ENCODE measurements at regions not wholly inside any gene's neighbourhood (a gene's known extent, or its start where the extent isn't known, plus 50 kb on each side); places are given as distances from the start of the nearest gene placed in this dataset.

DNA sequence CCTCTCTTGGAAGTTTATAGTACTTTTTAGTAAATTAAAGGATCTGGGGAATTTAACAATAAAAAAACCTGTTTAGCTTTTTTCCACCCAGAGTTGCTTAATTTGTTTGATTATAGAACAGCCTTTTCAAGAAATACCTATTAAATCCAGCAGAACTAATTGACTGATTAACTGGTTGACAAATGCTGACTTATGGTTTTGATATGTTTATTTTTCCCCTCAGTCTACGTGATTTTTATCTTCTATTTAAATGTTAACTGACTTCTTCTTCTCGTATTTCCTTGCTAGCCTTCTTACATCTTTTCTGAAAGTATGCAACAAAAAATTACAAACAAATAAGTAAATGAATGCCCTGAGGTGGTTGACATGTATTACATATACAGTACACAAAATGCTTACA lies 302.9 kb upstream of the SPAG17 start:
- TF ChIP-seq, protein P1, sequence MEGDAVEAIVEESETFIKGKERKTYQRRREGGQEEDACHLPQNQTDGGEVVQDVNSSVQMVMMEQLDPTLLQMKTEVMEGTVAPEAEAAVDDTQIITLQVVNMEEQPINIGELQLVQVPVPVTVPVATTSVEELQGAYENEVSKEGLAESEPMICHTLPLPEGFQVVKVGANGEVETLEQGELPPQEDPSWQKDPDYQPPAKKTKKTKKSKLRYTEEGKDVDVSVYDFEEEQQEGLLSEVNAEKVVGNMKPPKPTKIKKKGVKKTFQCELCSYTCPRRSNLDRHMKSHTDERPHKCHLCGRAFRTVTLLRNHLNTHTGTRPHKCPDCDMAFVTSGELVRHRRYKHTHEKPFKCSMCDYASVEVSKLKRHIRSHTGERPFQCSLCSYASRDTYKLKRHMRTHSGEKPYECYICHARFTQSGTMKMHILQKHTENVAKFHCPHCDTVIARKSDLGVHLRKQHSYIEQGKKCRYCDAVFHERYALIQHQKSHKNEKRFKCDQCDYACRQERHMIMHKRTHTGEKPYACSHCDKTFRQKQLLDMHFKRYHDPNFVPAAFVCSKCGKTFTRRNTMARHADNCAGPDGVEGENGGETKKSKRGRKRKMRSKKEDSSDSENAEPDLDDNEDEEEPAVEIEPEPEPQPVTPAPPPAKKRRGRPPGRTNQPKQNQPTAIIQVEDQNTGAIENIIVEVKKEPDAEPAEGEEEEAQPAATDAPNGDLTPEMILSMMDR (IDR thresholded peaks at IDR 0.05): no peak
- no peak for TF ChIP-seq POLR2A (IDR thresholded peaks at IDR 0.05)

Measured in esophagus squamous epithelium (tissue), 4 donors.